SK-N-SH treated with all-trans-retinoic acid at 6 μM for 48 hours (cell line): ENCODE measurements at regions not wholly inside any gene's neighbourhood (a gene's known extent, or its start where the extent isn't known, plus 50 kb on each side); places are given as distances from the start of the nearest gene placed in this dataset.

Experiments used
- ATAC-seq: fragments of 200-7000 bp; cut with Tn5 transposase; 3 replicates; pipeline ENCODE4 v1.9.1; 2020; ENCODE audit warnings: mild to moderate bottlenecking, moderate library complexity
- ARNTL ChIP-seq: fragments of 450-650 bp; formaldehyde crosslinking; IDR thresholded peaks from 2 replicates; pipeline ENCODE4 v1.5.0; 2020; ENCODE audit warnings: low read depth, mild to moderate bottlenecking, moderate library complexity, borderline replicate concordance
- BACH2 ChIP-seq: fragments of 250-450 bp; sonication (Bioruptor Pico); IDR thresholded peaks from 2 replicates; pipeline ENCODE4 v1.9.0; 2021; ENCODE audit warnings: mild to moderate bottlenecking, borderline replicate concordance
- CREB5 ChIP-seq: fragments of 250-450 bp; sonication (Bioruptor Pico); IDR thresholded peaks from 2 replicates; pipeline ENCODE4 v1.5.1; 2020; ENCODE audit warnings: low read depth, mild to moderate bottlenecking, moderate library complexity
- CSDC2 ChIP-seq: fragments of 250-450 bp; sonication (Bioruptor Pico); IDR thresholded peaks from 2 replicates; pipeline ENCODE4 v1.5.0; 2020; ENCODE audit warnings: mild to moderate bottlenecking, moderate library complexity
- GLIS3 ChIP-seq: fragments of 250-450 bp; sonication (Bioruptor Pico); IDR thresholded peaks from 2 replicates; pipeline ENCODE4 v1.5.0; 2020; ENCODE audit warnings: mild to moderate bottlenecking, moderate library complexity
- ISL1 ChIP-seq: fragments of 250-450 bp; sonication (Bioruptor Pico); IDR thresholded peaks from 2 replicates; pipeline ENCODE4 v2.1.2; 2022; ENCODE audit warnings: mild to moderate bottlenecking, moderate library complexity
- OSR1 ChIP-seq: fragments of 250-450 bp; sonication (Bioruptor Pico); IDR thresholded peaks from 2 replicates; pipeline ENCODE4 v1.8.0; 2022; ENCODE audit warnings: moderate library complexity, mild to moderate bottlenecking, inconsistent platforms
- POU6F1 ChIP-seq: fragments of 250-450 bp; sonication (Bioruptor Pico); IDR thresholded peaks from 2 replicates; pipeline ENCODE4 v1.8.0; 2021; ENCODE audit warnings: low read depth, mild to moderate bottlenecking, moderate library complexity, borderline replicate concordance
- PPARA ChIP-seq: fragments of 250-450 bp; sonication (Bioruptor Pico); IDR thresholded peaks from 2 replicates; pipeline ENCODE4 v1.5.0; 2020; ENCODE audit warnings: mild to moderate bottlenecking, borderline replicate concordance
- RARB ChIP-seq: fragments of 250-450 bp; sonication (Bioruptor Pico); IDR thresholded peaks from 2 replicates; pipeline ENCODE4 v1.8.0; 2021; ENCODE audit warnings: mild to moderate bottlenecking, moderate library complexity
- SNAI2 ChIP-seq: fragments of 250-450 bp; sonication (Bioruptor Pico); IDR thresholded peaks from 2 replicates; pipeline ENCODE4 v1.5.0; 2020; ENCODE audit warnings: mild to moderate bottlenecking, moderate library complexity
- TCF4 ChIP-seq: fragments of 250-450 bp; sonication (Bioruptor Pico); IDR thresholded peaks from 2 replicates; pipeline ENCODE4 v1.8.0; 2021; ENCODE audit warnings: mild to moderate bottlenecking, moderate library complexity, borderline replicate concordance
- TOX ChIP-seq: fragments of 250-450 bp; sonication (Bioruptor Pico); IDR thresholded peaks from 2 replicates; pipeline ENCODE4 v1.8.0; 2021; ENCODE audit warnings: mild to moderate bottlenecking, moderate library complexity, borderline replicate concordance
- ZC3H10 ChIP-seq: fragments of 250-450 bp; sonication (Bioruptor Pico); IDR thresholded peaks from 2 replicates; pipeline ENCODE4 v1.5.1; 2021; ENCODE audit warnings: mild to moderate bottlenecking, moderate library complexity
- ZFP3 ChIP-seq: fragments of 250-450 bp; sonication (Bioruptor Pico); IDR thresholded peaks from 2 replicates; pipeline ENCODE4 v1.5.0; 2020; ENCODE audit warnings: mild to moderate bottlenecking, moderate library complexity
- ZNF565 ChIP-seq: fragments of 450-650 bp; formaldehyde crosslinking; conservative IDR thresholded peaks from 2 replicates; pipeline ENCODE4 v1.5.0; 2020; ENCODE audit warnings: low read depth, mild to moderate bottlenecking, moderate library complexity
- ZNF70 ChIP-seq: fragments of 450-650 bp; formaldehyde crosslinking; IDR thresholded peaks from 2 replicates; pipeline ENCODE4 v1.5.0; 2020; ENCODE audit warnings: mild to moderate bottlenecking, moderate library complexity
- TF ChIP-seq, protein P1 (sequence below): fragments of 250-450 bp; sonication (Bioruptor Pico); IDR thresholded peaks from 2 replicates; pipeline ENCODE4 v1.5.1; 2021; ENCODE audit warnings: mild to moderate bottlenecking, moderate library complexity
- TF ChIP-seq, protein P2 (sequence below): fragments of 250-450 bp; sonication (Bioruptor Pico); IDR thresholded peaks from 2 replicates; pipeline ENCODE4 v1.5.0; 2020; ENCODE audit warnings: mild to moderate bottlenecking, moderate library complexity

- no peak for TF ChIP-seq TOX (CRISPR knock-in tag)
- TF ChIP-seq GLIS3: no peak
- TF ChIP-seq, protein P1, sequence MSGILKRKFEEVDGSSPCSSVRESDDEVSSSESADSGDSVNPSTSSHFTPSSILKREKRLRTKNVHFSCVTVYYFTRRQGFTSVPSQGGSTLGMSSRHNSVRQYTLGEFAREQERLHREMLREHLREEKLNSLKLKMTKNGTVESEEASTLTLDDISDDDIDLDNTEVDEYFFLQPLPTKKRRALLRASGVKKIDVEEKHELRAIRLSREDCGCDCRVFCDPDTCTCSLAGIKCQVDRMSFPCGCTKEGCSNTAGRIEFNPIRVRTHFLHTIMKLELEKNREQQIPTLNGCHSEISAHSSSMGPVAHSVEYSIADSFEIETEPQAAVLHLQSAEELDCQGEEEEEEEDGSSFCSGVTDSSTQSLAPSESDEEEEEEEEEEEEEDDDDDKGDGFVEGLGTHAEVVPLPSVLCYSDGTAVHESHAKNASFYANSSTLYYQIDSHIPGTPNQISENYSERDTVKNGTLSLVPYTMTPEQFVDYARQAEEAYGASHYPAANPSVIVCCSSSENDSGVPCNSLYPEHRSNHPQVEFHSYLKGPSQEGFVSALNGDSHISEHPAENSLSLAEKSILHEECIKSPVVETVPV (CRISPR knock-in tag): no peak
- TF ChIP-seq ZNF565 (CRISPR knock-in tag): no peak
- TF ChIP-seq CSDC2 (CRISPR knock-in tag): no peak
- no peak for TF ChIP-seq RARB (CRISPR knock-in tag)
- TF ChIP-seq ZNF70 (CRISPR knock-in tag): no peak
- TF ChIP-seq, protein P2, sequence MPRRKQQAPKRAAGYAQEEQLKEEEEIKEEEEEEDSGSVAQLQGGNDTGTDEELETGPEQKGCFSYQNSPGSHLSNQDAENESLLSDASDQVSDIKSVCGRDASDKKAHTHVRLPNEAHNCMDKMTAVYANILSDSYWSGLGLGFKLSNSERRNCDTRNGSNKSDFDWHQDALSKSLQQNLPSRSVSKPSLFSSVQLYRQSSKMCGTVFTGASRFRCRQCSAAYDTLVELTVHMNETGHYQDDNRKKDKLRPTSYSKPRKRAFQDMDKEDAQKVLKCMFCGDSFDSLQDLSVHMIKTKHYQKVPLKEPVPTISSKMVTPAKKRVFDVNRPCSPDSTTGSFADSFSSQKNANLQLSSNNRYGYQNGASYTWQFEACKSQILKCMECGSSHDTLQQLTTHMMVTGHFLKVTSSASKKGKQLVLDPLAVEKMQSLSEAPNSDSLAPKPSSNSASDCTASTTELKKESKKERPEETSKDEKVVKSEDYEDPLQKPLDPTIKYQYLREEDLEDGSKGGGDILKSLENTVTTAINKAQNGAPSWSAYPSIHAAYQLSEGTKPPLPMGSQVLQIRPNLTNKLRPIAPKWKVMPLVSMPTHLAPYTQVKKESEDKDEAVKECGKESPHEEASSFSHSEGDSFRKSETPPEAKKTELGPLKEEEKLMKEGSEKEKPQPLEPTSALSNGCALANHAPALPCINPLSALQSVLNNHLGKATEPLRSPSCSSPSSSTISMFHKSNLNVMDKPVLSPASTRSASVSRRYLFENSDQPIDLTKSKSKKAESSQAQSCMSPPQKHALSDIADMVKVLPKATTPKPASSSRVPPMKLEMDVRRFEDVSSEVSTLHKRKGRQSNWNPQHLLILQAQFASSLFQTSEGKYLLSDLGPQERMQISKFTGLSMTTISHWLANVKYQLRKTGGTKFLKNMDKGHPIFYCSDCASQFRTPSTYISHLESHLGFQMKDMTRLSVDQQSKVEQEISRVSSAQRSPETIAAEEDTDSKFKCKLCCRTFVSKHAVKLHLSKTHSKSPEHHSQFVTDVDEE (CRISPR knock-in tag): no peak
- TF ChIP-seq PPARA (CRISPR knock-in tag): no peak
- TF ChIP-seq POU6F1 (CRISPR knock-in tag): no peak
- no peak for TF ChIP-seq ZFP3 (CRISPR knock-in tag)
- TF ChIP-seq CREB5 (CRISPR knock-in tag): no peak
- TF ChIP-seq ISL1 (CRISPR knock-in tag): no peak
- no peak for TF ChIP-seq BACH2 (CRISPR knock-in tag)
- ATAC-seq: no peak
These were observed 432.9 kb upstream of the CFAP20DC start for GRCh38 chr3:59482684-59483083.

- TF ChIP-seq ZNF70 (CRISPR knock-in tag) (no peak), ISL1 (CRISPR knock-in tag) (peak; percentile 31), TOX (CRISPR knock-in tag) (no peak)
- ATAC-seq: no peak
These were observed 432.1 kb upstream of the CFAP20DC start for GRCh38 chr3:59481776-59482400.

- peak; percentile 42; the same call in 1 of the 3 replicates for ATAC-seq
- TF ChIP-seq PPARA (CRISPR knock-in tag) (no peak), ISL1 (CRISPR knock-in tag) (no peak), OSR1 (CRISPR knock-in tag) (no peak), ZFP3 (CRISPR knock-in tag) (no peak), ARNTL (CRISPR knock-in tag) (no peak), CSDC2 (CRISPR knock-in tag) (no peak), RARB (CRISPR knock-in tag) (no peak), ZNF70 (CRISPR knock-in tag) (no peak), BACH2 (CRISPR knock-in tag) (no peak), SNAI2 (CRISPR knock-in tag) (no peak), TOX (CRISPR knock-in tag) (no peak), TCF4 (CRISPR knock-in tag) (no peak), ZC3H10 (CRISPR knock-in tag) (no peak)
- TF ChIP-seq, protein P1 (CRISPR knock-in tag): no peak
These were observed 430.7 kb upstream of the CFAP20DC start for GRCh38 chr3:59480486-59480995.
